ENCODE measurements at regions not wholly inside any gene's neighbourhood (a gene's known extent, or its start where the extent isn't known, plus 50 kb on each side); places are given as distances from the start of the nearest gene placed in this dataset.

DNA sequence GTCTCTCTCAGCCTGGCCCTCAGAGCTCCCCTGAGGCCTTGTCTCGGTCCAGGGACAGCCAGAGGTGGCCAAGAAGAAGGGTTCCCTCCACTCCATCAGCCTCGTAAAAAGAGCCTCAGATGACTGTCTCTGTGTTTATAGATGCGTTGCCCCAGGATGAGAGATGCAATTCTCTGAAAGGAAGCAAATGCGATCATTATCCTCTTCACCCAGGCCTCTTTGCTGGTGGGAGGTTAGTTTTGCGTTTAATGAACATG is 90.4 kb downstream of the YTHDF1 start:
- peaks cover 94% of the 10 kb centered on the region for H3K27me3 ChIP-seq
- H3K4me1 ChIP-seq = no peaks in the 10 kb centered on the region
- H3K4me3 ChIP-seq = no peak overlapping the region
- H3K9me3 ChIP-seq = peaks cover 0 to 19% (median 0%) of the 10 kb centered on the region in 3 donors
- no peak overlapping the region for H3K27ac ChIP-seq
- no peak for TF ChIP-seq POLR2A (IDR thresholded peaks at IDR 0.05)
- TF ChIP-seq POLR2AphosphoS5 (IDR thresholded peaks at IDR 0.05) = no peak
- TF ChIP-seq CTCF (IDR thresholded peaks at IDR 0.05) = no peak
- no peak for TF ChIP-seq EP300 (IDR thresholded peaks at IDR 0.05)
- H3K36me3 ChIP-seq = no peaks in the 10 kb centered on the region
- no peak for ATAC-seq
- WGBS, 2 donors (ENCODE audit: low coverage in 1 of 2) = 73% methylated on average over 2 of the region's 5 CpGs; no CpG with 5 or more reads in 1 of the 2 donors

DNA sequence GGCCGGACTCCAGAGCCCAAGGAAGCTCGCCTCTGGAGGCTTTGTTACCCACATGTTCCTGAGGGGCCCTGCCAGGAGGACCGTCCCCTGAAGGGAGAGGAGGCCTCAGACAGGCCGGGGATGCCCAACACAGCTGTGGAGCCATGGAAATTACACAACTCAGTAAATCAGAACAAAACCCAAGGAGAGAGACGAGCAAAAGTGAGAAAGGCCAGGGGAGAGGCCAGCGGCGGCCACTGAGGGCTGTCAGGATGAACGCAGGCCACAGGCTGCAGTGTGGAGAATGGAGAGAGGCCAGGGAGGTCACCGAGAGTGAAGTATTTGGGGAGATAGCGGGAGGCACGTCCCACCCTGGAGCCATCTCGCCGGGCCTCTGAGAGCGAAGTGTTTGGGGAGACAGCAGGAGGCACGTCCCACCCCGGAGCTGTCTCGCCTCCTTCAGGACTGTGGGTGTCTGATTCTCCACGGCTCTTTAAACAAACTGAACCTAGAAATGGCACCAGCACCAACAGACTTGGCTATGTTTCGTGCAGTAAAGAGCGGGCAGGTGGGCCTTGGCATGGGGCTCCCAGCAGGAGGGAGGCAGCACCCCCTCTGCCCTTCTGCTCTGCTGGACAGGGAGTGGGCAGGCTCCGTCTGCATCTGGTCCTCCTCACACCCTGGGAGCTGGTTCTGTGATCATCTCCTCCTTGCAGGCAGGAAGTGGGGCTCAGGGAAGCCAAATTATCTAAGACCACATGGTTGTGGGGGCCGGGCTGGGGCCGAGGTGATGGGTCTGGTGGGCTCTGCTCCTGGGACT is 91.0 kb downstream of the YTHDF1 start:
- TF ChIP-seq EP300 (IDR thresholded peaks at IDR 0.05) (no peak), CTCF (IDR thresholded peaks at IDR 0.05) (no peak), POLR2A (IDR thresholded peaks at IDR 0.05) (no peak), POLR2AphosphoS5 (IDR thresholded peaks at IDR 0.05) (no peak)
- H3K36me3 ChIP-seq = no peaks in the 10 kb centered on the region
- peaks cover 0 to 19% (median 0%) of the 10 kb centered on the region in 3 donors for H3K9me3 ChIP-seq
- peaks cover 94% of the 10 kb centered on the region for H3K27me3 ChIP-seq
- 30% methylated on average over 11 of the region's 23 CpGs; no CpG with 5 or more reads in 1 of the 2 donors for WGBS, 2 donors (ENCODE audit: low coverage in 1 of 2)
- H3K27ac ChIP-seq = no peak overlapping the region
- no peaks in the 10 kb centered on the region for H3K4me1 ChIP-seq
- no peak for ATAC-seq
- H3K4me3 ChIP-seq = no peak overlapping the region

DNA sequence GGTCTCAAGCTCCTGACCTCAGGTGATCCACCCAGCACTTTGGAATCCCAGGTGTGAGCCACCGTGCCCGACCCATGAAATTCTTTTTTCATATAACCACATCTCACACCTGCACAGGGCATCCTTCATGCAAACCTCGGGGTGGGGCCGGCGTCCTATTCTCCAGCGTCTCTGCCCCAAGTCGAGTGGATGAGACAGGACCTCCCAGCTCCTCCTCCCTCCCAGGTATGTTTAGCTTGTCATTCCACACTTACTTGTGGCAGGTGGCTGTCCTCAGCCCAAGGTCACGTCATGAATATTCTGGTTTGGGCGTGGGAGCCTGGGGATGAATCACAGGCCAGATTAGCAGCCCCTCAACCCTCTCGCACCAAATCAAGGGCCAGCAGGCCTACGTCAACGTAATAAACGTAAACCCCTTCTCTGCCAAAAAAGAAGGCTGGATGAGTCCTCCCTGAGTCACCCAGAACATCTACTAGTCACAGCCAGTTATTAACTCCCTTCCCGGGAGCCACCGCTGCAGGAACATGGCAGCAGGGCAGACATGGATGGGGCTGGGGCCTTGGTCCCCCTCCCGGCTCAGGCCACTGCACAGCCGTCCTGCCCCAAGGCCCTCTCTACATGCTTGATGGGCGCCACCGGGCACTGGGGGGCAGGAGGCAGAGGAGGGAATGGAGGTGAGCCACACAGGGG is 91.7 kb downstream of the YTHDF1 start:
- WGBS, 2 donors (ENCODE audit: low coverage in 1 of 2) = 87 to 100% methylated on average over 3 to 6 of the region's 19 CpGs
- peaks cover 94% of the 10 kb centered on the region for H3K27me3 ChIP-seq

DNA sequence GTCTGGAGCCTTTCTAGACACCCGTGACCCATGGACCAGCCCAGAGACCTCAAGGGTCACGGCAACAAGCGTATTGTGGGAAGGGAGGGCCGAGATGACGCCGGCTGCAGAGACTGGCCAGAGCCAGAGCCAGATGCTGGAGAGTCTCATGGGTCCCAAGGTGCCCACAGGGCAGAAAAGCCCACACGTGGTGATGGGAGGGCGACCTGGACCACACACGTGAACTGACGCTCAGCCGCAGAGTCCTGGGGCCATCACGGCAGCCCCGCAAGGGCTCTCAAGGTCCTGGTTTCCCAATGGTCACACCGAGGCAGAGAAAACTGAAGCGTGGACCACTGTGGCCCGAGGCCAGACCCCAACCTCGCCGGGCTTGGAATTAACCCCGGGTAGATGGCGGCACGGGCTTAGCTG is 92.6 kb downstream of the YTHDF1 start:
- peaks cover 0 to 19% (median 0%) of the 10 kb centered on the region in 3 donors for H3K9me3 ChIP-seq
- peaks cover 94% of the 10 kb centered on the region for H3K27me3 ChIP-seq

More for the DNA sequence above, 91.7 kb downstream of the YTHDF1 start:
- H3K27ac ChIP-seq = no peak overlapping the region
- no peak for TF ChIP-seq CTCF (IDR thresholded peaks at IDR 0.05)
- TF ChIP-seq POLR2AphosphoS5 (IDR thresholded peaks at IDR 0.05) = no peak
- TF ChIP-seq EP300 (IDR thresholded peaks at IDR 0.05) = no peak
- no peak for TF ChIP-seq POLR2A (IDR thresholded peaks at IDR 0.05)
- ATAC-seq = no peak
- H3K4me1 ChIP-seq = no peaks in the 10 kb centered on the region
- H3K9me3 ChIP-seq = peaks cover 0 to 19% (median 0%) of the 10 kb centered on the region in 3 donors
- no peak overlapping the region for H3K4me3 ChIP-seq
- no peaks in the 10 kb centered on the region for H3K36me3 ChIP-seq

More for the DNA sequence above, 92.6 kb downstream of the YTHDF1 start:
- 100% methylated on average over 1 to 4 of the region's 21 CpGs for WGBS, 2 donors (ENCODE audit: low coverage in 1 of 2)
- H3K36me3 ChIP-seq = no peaks in the 10 kb centered on the region
- no peaks in the 10 kb centered on the region for H3K4me1 ChIP-seq
- no peak overlapping the region for H3K27ac ChIP-seq
- H3K4me3 ChIP-seq = no peak overlapping the region
- ATAC-seq = no peak
- TF ChIP-seq POLR2AphosphoS5 (IDR thresholded peaks at IDR 0.05) (no peak), EP300 (IDR thresholded peaks at IDR 0.05) (no peak), CTCF (IDR thresholded peaks at IDR 0.05) (no peak), POLR2A (IDR thresholded peaks at IDR 0.05) (no peak)
